ENCODE measurements at regions not wholly inside any gene's neighbourhood (a gene's known extent, or its start where the extent isn't known, plus 50 kb on each side); places are given as distances from the start of the nearest gene placed in this dataset.

DNA sequence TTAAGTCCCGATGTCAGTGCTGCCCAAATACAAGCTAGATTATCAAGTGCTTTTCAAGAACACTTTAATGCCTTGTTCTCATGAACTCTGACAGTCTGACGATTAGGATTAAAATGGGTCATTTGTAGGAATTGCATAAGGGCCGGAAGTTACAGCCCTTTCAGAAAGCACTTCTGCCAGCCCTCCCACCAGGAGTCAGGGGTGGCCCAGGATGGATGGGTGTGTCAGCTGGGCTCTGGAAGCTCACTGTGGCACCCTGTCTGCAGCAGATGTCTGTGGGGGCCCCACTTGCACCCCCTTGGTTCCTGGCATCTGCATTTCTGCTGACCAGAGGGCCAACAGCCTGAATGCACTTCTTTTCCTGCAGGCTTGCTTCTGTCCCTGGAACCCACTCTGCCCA, 712.7 kb downstream of the UQCRFS1 start:
- H2BK12ac ChIP-seq (ENCODE audit: insufficient read length, low read depth, low read length) = no peak overlapping the region
- Mint-ChIP-seq H3K36me3 (ENCODE audit: insufficient read depth in 1 of 3, low read depth in 3 of 3) (no peaks in the 10 kb centered on the region; a peak in 1 of 7 replicates), H3K27ac (no peak overlapping the region), H3K27me3 (ENCODE audit: low read depth) (peaks cover 4% of the 10 kb centered on the region), H3K4me3 (no peak overlapping the region), H3K4me1 (peaks cover 18 to 21% of the 10 kb centered on the region in 2 experiments), H3K9me3 (no peaks in the 10 kb centered on the region)
- no peak overlapping the region for H3K18ac ChIP-seq (ENCODE audit: insufficient read length, low read depth, low read length)
- no peak overlapping the region for H3K9ac ChIP-seq (ENCODE audit: extremely low read depth, insufficient read length, low read length)
- TF ChIP-seq, protein P1, sequence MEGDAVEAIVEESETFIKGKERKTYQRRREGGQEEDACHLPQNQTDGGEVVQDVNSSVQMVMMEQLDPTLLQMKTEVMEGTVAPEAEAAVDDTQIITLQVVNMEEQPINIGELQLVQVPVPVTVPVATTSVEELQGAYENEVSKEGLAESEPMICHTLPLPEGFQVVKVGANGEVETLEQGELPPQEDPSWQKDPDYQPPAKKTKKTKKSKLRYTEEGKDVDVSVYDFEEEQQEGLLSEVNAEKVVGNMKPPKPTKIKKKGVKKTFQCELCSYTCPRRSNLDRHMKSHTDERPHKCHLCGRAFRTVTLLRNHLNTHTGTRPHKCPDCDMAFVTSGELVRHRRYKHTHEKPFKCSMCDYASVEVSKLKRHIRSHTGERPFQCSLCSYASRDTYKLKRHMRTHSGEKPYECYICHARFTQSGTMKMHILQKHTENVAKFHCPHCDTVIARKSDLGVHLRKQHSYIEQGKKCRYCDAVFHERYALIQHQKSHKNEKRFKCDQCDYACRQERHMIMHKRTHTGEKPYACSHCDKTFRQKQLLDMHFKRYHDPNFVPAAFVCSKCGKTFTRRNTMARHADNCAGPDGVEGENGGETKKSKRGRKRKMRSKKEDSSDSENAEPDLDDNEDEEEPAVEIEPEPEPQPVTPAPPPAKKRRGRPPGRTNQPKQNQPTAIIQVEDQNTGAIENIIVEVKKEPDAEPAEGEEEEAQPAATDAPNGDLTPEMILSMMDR (conservative IDR thresholded peaks at IDR 0.05) = no peak
- no peaks in the 10 kb centered on the region for H3K79me2 ChIP-seq (ENCODE audit: insufficient read depth, low read length)
- H2BK5ac ChIP-seq (ENCODE audit: insufficient read length, low read length) = no peak overlapping the region
- H3K4me1 ChIP-seq (ENCODE audit: insufficient read depth, low read length) = peaks cover 3% of the 10 kb centered on the region; the same call in 1 of the 2 replicates
- H3K4ac ChIP-seq (ENCODE audit: low read depth, low read length) = no peak overlapping the region
- H2AFZ ChIP-seq (ENCODE audit: low read length) = no peak overlapping the region
- H4K5ac ChIP-seq (ENCODE audit: insufficient read length, low read depth, low read length) = no peak overlapping the region
- H3K14ac ChIP-seq (ENCODE audit: insufficient read depth, low read length) = no peak overlapping the region; the same call in 1 of the 2 replicates
- no peak for DNase-seq
- H2BK120ac ChIP-seq (ENCODE audit: low read depth, low read length, poor library complexity, severe bottlenecking) = no peak overlapping the region
- H3K27ac ChIP-seq (ENCODE audit: insufficient read length, low read depth, low read length) = no peak overlapping the region
- H3K23ac ChIP-seq (ENCODE audit: insufficient read length, low read depth, low read length) = no peak overlapping the region
- no peaks in the 10 kb centered on the region for H3K23me2 ChIP-seq (ENCODE audit: insufficient read length, low read depth, low read length, poor library complexity, severe bottlenecking)
- no peak overlapping the region for H2BK15ac ChIP-seq (ENCODE audit: low read depth, low read length)
- no peak overlapping the region for H2AK5ac ChIP-seq (ENCODE audit: insufficient read length, low read length)
- no peak overlapping the region for H4K8ac ChIP-seq (replicated peaks; ENCODE audit: insufficient read length, low read depth, low read length)
- H4K91ac ChIP-seq (ENCODE audit: insufficient read length, low read depth, low read length) = no peak overlapping the region
- no peak overlapping the region for H2BK20ac ChIP-seq (ENCODE audit: low read depth, low read length, poor library complexity, severe bottlenecking)
- whole genome bisulfite sequencing (ENCODE audit: extremely low coverage, insufficient read length, low lambda C conversion rate) = no CpG with 5 or more reads among the region's 3 CpGs
- H3K27me3 ChIP-seq (ENCODE audit: insufficient read depth, low read length) = no peaks in the 10 kb centered on the region
- H3K56ac ChIP-seq (ENCODE audit: insufficient read length, low read depth, low read length) = no peak overlapping the region
- H4K20me1 ChIP-seq (ENCODE audit: control insufficient read depth, insufficient read depth, insufficient read length) = no peaks in the 10 kb centered on the region
- no peak overlapping the region for H3K4me2 ChIP-seq (ENCODE audit: insufficient read depth, insufficient read length, low read length)
- no peak overlapping the region for H3T11ph ChIP-seq (ENCODE audit: low read length)
- H3K9me3 ChIP-seq (ENCODE audit: control insufficient read depth, low read depth, low read length) = no peaks in the 10 kb centered on the region
- no peaks in the 10 kb centered on the region for H3K79me1 ChIP-seq (ENCODE audit: insufficient read depth, low read depth, low read length, poor library complexity, severe bottlenecking)
